ENCODE measurements at regions not wholly inside any gene's neighbourhood (a gene's known extent, or its start where the extent isn't known, plus 50 kb on each side); places are given as distances from the start of the nearest gene placed in this dataset.
"Not testable (repeated sequence)": the region's sequence is repeated elsewhere in the genome, so short reads cannot be mapped to it uniquely, and the experiment has no call there.

DNA sequence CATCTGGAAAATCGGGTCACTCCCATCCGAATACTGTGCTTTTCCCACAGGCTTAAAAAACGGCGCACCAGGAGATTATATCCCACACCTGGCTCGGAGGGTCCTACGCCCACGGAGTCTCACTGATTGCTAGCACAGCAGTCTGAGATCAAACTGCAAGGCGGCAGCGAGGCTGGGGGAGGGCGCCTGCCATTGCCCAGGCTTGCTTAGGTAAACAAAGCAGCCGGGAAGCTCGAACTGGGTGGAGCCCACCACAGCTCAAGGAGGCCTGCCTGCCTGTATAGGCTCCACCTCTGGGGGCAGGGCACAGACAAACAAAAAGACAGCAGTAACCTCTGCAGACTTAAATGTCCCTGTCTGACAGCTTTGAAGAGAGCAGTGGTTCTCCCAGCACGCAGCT lies 415.9 kb upstream of the HNRNPA3 start:
- TF ChIP-seq CTCF, EP300, POLR2A (IDR thresholded peaks at IDR 0.05): not testable (repeated sequence)
